Body of pancreas (tissue), 4 donors: ENCODE measurements at regions not wholly inside any gene's neighbourhood (a gene's known extent, or its start where the extent isn't known, plus 50 kb on each side); places are given as distances from the start of the nearest gene placed in this dataset.

ENCODE experiments used
- ATAC-seq: fragments of 150-250 bp; one replicate; pipeline ENCODE4 v1.9.1; 2016
- DNase-seq, 4 donors: peaks; one replicate each; pipeline ENCODE4 v3.0.0-alpha.2; 2019
- H3K27ac ChIP-seq, 4 donors: fragments of 200-600 bp; sonication (generic); 1 replicate in 3 of 4; 2 replicates in 1 of 4; pipeline versions ENCODE4 v1.5.1 to v1.6.1; 2016 to 2019; ENCODE audit warnings: mild to moderate bottlenecking in 1 of 4, mixed read lengths in 1 of 4, moderate library complexity in 1 of 4
- H3K27me3 ChIP-seq, 2 donors: fragments of 200-600 bp; sonication (generic); one replicate each; pipeline ENCODE4 v1.6.0; 2016; ENCODE audit warnings: mild to moderate bottlenecking in 1 of 2
- H3K36me3 ChIP-seq, 2 donors: fragments of 200-600 bp; sonication (generic); replicated peaks in 1 of 2; 2 replicates each; pipeline ENCODE4 v1.5.1; 2016; ENCODE audit warnings: low read depth in 2 of 2; ENCODE audit not compliant: insufficient read depth in 1 of 2
- H3K4me1 ChIP-seq: fragments of 200-600 bp; sonication (generic); one replicate; pipeline ENCODE4 v1.6.0; 2016
- H3K4me3 ChIP-seq, 2 donors: fragments of 200-600 bp; sonication (generic); 1 replicate in 1 of 2; 2 replicates in 1 of 2; pipeline ENCODE4 v1.5.1; 2016 to 2019
- H3K9me3 ChIP-seq, 3 donors: fragments of 200-600 bp; sonication (generic); 1 replicate in 2 of 3; 2 replicates in 1 of 3; pipeline ENCODE4 v1.5.1; 2016
- POLR2A ChIP-seq, 3 donors: fragments of 450-650 bp; IDR thresholded peaks; one replicate each; pipeline ENCODE4 v1.6.1; 2016; ENCODE audit warnings: antibody characterized with exemption in 3 of 3, mild to moderate bottlenecking in 2 of 3
- WGBS, 2 donors: methylation state at CpG; one replicate each; pipeline ENCODE4 v1.1.5; 2017; 5-methylcytosine and 5-hydroxymethylcytosine counted together
- intact Hi-C: fragments of 100-400 bp; cut with DNase I; formaldehyde crosslinking; loops from one replicate; pipeline ENCODE4 v1.15.1; 2023
- TF ChIP-seq, protein P1 (sequence below), 7 experiments: fragments of 450-650 bp in 4 of 7; fragments of 200-600 bp in 3 of 7; sonication (generic) in 3 of 7; IDR thresholded peaks; one replicate each; pipeline ENCODE4 v1.5.1; 2016 to 2019; ENCODE audit warnings: antibody characterized with exemption in 7 of 7

DNA sequence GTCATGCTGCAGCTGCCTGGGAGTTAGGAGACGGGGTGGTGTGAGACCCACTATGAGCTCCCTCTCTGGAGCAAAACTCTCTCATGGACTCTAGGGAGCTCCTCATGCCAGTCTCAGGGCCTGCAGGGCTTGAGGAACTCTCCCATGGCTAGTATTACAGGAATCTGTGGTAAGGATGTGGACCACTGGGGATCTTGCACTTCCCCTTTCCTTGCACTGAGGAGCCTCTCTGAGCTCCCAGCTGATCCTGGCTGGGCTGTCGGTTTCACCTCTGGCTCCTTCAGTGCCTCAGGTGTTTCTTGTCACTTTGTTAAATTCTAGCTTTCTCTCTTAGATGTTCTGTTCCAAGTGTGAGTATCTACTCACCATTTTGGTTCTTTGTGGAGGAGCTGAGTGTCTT, 71.6 kb upstream of the IMMP2L start:
- WGBS, 2 donors = 59 to 60% methylated on average over 2 of the region's 2 CpGs
- no peak for DNase-seq

DNA sequence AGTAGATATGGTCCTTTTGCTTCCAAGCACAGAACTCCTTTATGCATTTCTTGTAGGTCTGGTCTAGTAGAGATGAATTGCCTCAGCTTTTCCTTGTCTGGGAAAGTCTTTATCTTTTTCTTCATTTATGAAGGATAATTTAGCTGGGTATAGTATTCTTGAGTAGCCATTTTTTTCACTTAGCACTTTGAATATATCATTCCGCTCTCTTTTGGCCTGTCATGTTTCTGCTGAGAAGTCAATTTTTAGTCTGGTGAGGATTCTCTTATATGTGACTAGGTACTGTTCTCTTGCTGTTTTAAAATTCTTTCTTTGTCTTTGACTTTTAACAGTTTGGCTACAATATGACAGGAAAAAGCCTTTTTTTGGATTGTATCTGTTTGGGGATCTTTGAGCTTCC, 68.6 kb upstream of the IMMP2L start:
- DNase-seq (no peak), ATAC-seq (no peak)
- TF ChIP-seq, protein P1, sequence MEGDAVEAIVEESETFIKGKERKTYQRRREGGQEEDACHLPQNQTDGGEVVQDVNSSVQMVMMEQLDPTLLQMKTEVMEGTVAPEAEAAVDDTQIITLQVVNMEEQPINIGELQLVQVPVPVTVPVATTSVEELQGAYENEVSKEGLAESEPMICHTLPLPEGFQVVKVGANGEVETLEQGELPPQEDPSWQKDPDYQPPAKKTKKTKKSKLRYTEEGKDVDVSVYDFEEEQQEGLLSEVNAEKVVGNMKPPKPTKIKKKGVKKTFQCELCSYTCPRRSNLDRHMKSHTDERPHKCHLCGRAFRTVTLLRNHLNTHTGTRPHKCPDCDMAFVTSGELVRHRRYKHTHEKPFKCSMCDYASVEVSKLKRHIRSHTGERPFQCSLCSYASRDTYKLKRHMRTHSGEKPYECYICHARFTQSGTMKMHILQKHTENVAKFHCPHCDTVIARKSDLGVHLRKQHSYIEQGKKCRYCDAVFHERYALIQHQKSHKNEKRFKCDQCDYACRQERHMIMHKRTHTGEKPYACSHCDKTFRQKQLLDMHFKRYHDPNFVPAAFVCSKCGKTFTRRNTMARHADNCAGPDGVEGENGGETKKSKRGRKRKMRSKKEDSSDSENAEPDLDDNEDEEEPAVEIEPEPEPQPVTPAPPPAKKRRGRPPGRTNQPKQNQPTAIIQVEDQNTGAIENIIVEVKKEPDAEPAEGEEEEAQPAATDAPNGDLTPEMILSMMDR (IDR thresholded peaks at IDR 0.05) = no peak
- TF ChIP-seq POLR2A (IDR thresholded peaks at IDR 0.05) = no peak
- Histone ChIP-seq H3K36me3 (no peaks in the 10 kb centered on the region), H3K4me1 (no peaks in the 10 kb centered on the region), H3K9me3 (peaks cover 0 to 4% (median 0%) of the 10 kb centered on the region in 3 donors), H3K4me3 (no peak overlapping the region), H3K27ac (no peak overlapping the region), H3K27me3 (no peaks in the 10 kb centered on the region)
- 96 to 97% methylated on average over 1 of the region's 1 CpG for WGBS, 2 donors
- intact Hi-C loops = no loop called here

More for the DNA sequence above, 71.6 kb upstream of the IMMP2L start:
- no peak overlapping the region for H3K4me3 ChIP-seq
- ATAC-seq = no peak
- intact Hi-C loops = no loop called here
- no peaks in the 10 kb centered on the region for H3K27me3 ChIP-seq
- no peaks in the 10 kb centered on the region for H3K36me3 ChIP-seq
- TF ChIP-seq POLR2A (IDR thresholded peaks at IDR 0.05) = no peak
- TF ChIP-seq, protein P1 (IDR thresholded peaks at IDR 0.05) = no peak
- H3K4me1 ChIP-seq = no peaks in the 10 kb centered on the region
- peaks cover 0 to 4% (median 0%) of the 10 kb centered on the region in 3 donors for H3K9me3 ChIP-seq
- H3K27ac ChIP-seq = no peak overlapping the region

DNA sequence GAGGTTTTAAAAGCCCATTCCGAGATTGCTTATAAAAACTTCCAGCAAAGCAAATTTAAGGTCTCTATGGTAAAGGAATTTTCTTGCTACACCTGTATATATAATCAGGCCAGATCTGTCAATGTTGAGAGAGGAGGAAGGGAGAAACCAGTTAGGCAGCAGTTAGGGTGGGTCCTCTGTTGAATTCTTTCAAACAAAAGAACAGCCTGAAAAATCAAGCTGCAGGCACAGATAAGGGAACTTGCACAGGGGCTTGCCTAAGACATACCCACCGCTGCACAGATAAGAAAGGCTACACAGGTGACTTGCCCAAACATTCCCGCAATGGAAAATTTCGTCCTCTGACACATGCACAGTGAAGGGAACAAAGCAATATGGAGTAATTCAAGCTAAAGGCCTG, 59.8 kb upstream of the IMMP2L start:
- no peaks in the 10 kb centered on the region for H3K9me3 ChIP-seq
- no peak overlapping the region for H3K4me3 ChIP-seq
- DNase-seq (no peak), ATAC-seq (no peak)
- TF ChIP-seq, protein P1 (IDR thresholded peaks at IDR 0.05) = no peak
- no peak for TF ChIP-seq POLR2A (IDR thresholded peaks at IDR 0.05)
- no peaks in the 10 kb centered on the region for H3K36me3 ChIP-seq
- no peak overlapping the region for H3K27ac ChIP-seq
- no peaks in the 10 kb centered on the region for H3K27me3 ChIP-seq
- intact Hi-C loops = no loop called here
- H3K4me1 ChIP-seq = no peaks in the 10 kb centered on the region
- 48 to 57% methylated on average over 4 of the region's 4 CpGs for WGBS, 2 donors
